Caco-2 (cell line): ENCODE measurements at regions not wholly inside any gene's neighbourhood (a gene's known extent, or its start where the extent isn't known, plus 50 kb on each side); places are given as distances from the start of the nearest gene placed in this dataset.

Experiments used
- BruUV-seq: library from RNA; stranded (reverse); fragments of 400-500 nt; replicated peaks from 2 replicates; lab custom pipeline; 2021; lab: Mats Ljungman, UMichigan
- CTCF ChIA-PET: fragments of 300-600 bp; sonication (Branson Sonifier 250); formaldehyde crosslinking; loops from one replicate; lab custom pipeline; 2022; ENCODE audit warnings: antibody characterized with exemption; lab: Charles Lee
- POLR2A ChIA-PET: fragments of 300-600 bp; sonication (Branson Sonifier 250); formaldehyde crosslinking; loops from one replicate; lab custom pipeline; 2022; ENCODE audit warnings: antibody characterized with exemption; lab: Charles Lee
- DNase-seq, 2 experiments: peaks; one replicate each; pipeline versions ENCODE4 v3.0.0 to v3.0.0-alpha.2; 2020 to 2022
- H3K27me3 ChIP-seq: replicated peaks from 2 replicates; pipeline ENCODE4 v1.6.0; 2011; ENCODE audit warnings: low read length; ENCODE audit not compliant: control insufficient read depth, insufficient read depth
- H3K36me3 ChIP-seq: 2 replicates; pipeline ENCODE4 v1.5.1; 2011; ENCODE audit warnings: low read length; ENCODE audit not compliant: control insufficient read depth, insufficient read depth
- H3K4me1 ChIP-seq: fragments of 250-450 bp; sonication (Bioruptor Pico); 2 replicates; pipeline ENCODE4 v1.5.1; 2020; ENCODE audit warnings: mild to moderate bottlenecking
- H3K4me3 ChIP-seq: 2 replicates; pipeline ENCODE4 v1.5.1; 2011; ENCODE audit warnings: low read depth, mild to moderate bottlenecking, control low read depth, low read length
- H3K9me3 ChIP-seq: fragments of 250-450 bp; sonication (Bioruptor Pico); 2 replicates; pipeline ENCODE4 v1.5.1; 2020; ENCODE audit warnings: mild to moderate bottlenecking, moderate library complexity
- H3K27ac Mint-ChIP-seq: one replicate; pipeline ENCODE4 v1.8.0; 2022; ENCODE audit warnings: mixed read lengths; ENCODE audit not compliant: unreplicated experiment
- H3K27me3 Mint-ChIP-seq: one replicate; pipeline ENCODE4 v1.8.0; 2022; ENCODE audit warnings: mixed read lengths; ENCODE audit not compliant: insufficient read depth, unreplicated experiment
- H3K36me3 Mint-ChIP-seq: one replicate; pipeline ENCODE4 v1.8.0; 2022; ENCODE audit warnings: mild to moderate bottlenecking, mixed read lengths; ENCODE audit not compliant: insufficient read depth, unreplicated experiment
- H3K4me1 Mint-ChIP-seq: one replicate; pipeline ENCODE4 v1.8.0; 2022; ENCODE audit warnings: low read depth, mixed read lengths; ENCODE audit not compliant: unreplicated experiment
- H3K4me3 Mint-ChIP-seq: one replicate; pipeline ENCODE4 v1.8.0; 2022; ENCODE audit warnings: mild to moderate bottlenecking, moderate library complexity, mixed read lengths; ENCODE audit not compliant: unreplicated experiment
- H3K9me3 Mint-ChIP-seq: one replicate; pipeline ENCODE4 v1.8.0; 2022; ENCODE audit warnings: mixed read lengths; ENCODE audit not compliant: unreplicated experiment
- intact Hi-C: fragments of 100-400 bp; cut with micrococcal nuclease; formaldehyde crosslinking; loops from one replicate; pipeline ENCODE4 v1.10.0; 2022; ENCODE audit not compliant: unreplicated experiment
- TF ChIP-seq, protein P1 (sequence below), 2 experiments: fragments of 200-600 bp in 1 of 2; IDR thresholded peaks; 1 replicate in 1 of 2; 2 replicates in 1 of 2; pipeline versions ENCODE4 v1.5.1 to v1.8.0; 2011 to 2022; ENCODE audit warnings: antibody characterized with exemption in 1 of 2, control low read depth in 1 of 2, inconsistent platforms in 1 of 2, low read depth in 1 of 2, low read length in 1 of 2, mild to moderate bottlenecking in 1 of 2, moderate library complexity in 1 of 2; ENCODE audit not compliant: insufficient read depth in 1 of 2, severe bottlenecking in 1 of 2, unreplicated experiment in 1 of 2

DNA sequence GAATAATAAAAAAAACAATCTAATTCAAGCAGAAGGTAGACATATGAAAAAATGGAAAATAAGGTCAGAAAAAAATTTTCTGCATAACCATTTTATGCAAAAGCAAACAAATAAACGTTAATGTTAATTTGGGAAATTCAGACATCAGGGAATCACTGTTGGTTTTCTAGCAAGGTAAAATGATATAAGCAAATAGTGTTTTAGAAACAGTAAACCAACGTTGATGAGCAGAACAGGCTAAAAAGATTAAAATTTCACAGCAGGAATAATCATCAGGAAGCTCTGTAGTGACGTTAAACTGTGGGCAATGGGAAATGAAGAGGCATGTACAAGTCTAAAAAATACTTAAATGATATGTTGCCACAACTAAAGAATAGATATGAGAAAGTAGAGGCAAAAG, 54.5 kb upstream of the HMGCLL1 start:
- intact Hi-C loops, result no loop called here
- Mint-ChIP-seq H3K27me3 (no peaks in the 10 kb centered on the region), H3K9me3 (no peaks in the 10 kb centered on the region), H3K36me3 (no peaks in the 10 kb centered on the region), H3K4me1 (no peaks in the 10 kb centered on the region), H3K4me3 (no peak overlapping the region), H3K27ac (no peak overlapping the region)
- POLR2A ChIA-PET, result no interaction called here
- TF ChIP-seq, protein P1, sequence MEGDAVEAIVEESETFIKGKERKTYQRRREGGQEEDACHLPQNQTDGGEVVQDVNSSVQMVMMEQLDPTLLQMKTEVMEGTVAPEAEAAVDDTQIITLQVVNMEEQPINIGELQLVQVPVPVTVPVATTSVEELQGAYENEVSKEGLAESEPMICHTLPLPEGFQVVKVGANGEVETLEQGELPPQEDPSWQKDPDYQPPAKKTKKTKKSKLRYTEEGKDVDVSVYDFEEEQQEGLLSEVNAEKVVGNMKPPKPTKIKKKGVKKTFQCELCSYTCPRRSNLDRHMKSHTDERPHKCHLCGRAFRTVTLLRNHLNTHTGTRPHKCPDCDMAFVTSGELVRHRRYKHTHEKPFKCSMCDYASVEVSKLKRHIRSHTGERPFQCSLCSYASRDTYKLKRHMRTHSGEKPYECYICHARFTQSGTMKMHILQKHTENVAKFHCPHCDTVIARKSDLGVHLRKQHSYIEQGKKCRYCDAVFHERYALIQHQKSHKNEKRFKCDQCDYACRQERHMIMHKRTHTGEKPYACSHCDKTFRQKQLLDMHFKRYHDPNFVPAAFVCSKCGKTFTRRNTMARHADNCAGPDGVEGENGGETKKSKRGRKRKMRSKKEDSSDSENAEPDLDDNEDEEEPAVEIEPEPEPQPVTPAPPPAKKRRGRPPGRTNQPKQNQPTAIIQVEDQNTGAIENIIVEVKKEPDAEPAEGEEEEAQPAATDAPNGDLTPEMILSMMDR (IDR thresholded peaks at IDR 0.05; ENCODE audit: insufficient read depth in 1 of 2, low read depth in 1 of 2, low read length in 1 of 2, severe bottlenecking in 1 of 2, unreplicated experiment in 1 of 2), result no peak
- Histone ChIP-seq H3K9me3 (no peaks in the 10 kb centered on the region), H3K36me3 (no peaks in the 10 kb centered on the region), H3K4me1 (peaks cover 5% of the 10 kb centered on the region; the same call in 1 of the 2 replicates), H3K27me3 (no peaks in the 10 kb centered on the region), H3K4me3 (no peak overlapping the region)
- DNase-seq, result no peak
- BruUV-seq, result no TSS peak
- CTCF ChIA-PET, result no interaction called here

DNA sequence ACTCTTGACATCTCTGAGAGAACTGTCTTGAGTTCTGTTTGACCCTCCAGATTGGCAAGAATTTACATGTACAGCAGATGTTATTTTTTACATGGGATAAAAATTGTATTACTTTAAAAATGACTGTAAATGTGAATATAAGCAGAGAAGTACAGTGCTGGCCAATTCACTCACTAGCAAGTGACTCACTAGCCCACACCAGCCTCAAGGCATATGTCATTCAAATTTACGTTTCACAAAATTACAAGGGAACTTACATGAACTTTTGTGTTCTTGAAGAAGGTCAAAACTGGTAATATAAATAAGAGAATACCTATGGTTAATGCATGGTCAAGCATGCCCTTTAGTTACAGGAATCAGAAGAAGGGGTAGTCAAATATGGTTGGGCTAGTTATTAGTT, 54.0 kb upstream of the HMGCLL1 start:
- ChIA-PET CTCF (no interaction called here), POLR2A (no interaction called here)
- no peaks in the 10 kb centered on the region for H3K27me3 Mint-ChIP-seq
- H3K4me1 Mint-ChIP-seq, result no peaks in the 10 kb centered on the region
- no peaks in the 10 kb centered on the region for H3K36me3 Mint-ChIP-seq
- no peaks in the 10 kb centered on the region for H3K9me3 ChIP-seq
- no peaks in the 10 kb centered on the region for H3K9me3 Mint-ChIP-seq
- BruUV-seq, result no TSS peak
- H3K36me3 ChIP-seq, result no peaks in the 10 kb centered on the region
- H3K27ac Mint-ChIP-seq, result no peak overlapping the region
- no peak for DNase-seq
- no peak overlapping the region for H3K4me3 ChIP-seq
- H3K27me3 ChIP-seq, result no peaks in the 10 kb centered on the region
- intact Hi-C loops, result no loop called here
- TF ChIP-seq, protein P1 (IDR thresholded peaks at IDR 0.05; ENCODE audit: insufficient read depth in 1 of 2, low read depth in 1 of 2, low read length in 1 of 2, severe bottlenecking in 1 of 2, unreplicated experiment in 1 of 2), result no peak
- peaks cover 5% of the 10 kb centered on the region; the same call in 1 of the 2 replicates for H3K4me1 ChIP-seq
- H3K4me3 Mint-ChIP-seq, result no peak overlapping the region
